Hematopoietic multipotent progenitor cell (in vitro differentiated cells): ENCODE measurements at regions not wholly inside any gene's neighbourhood (a gene's known extent, or its start where the extent isn't known, plus 50 kb on each side); places are given as distances from the start of the nearest gene placed in this dataset.
"Not testable (repeated sequence)": the region's sequence is repeated elsewhere in the genome, so short reads cannot be mapped to it uniquely, and the experiment has no call there.

Experiments used
- DNase-seq, 3 donors: peaks; one replicate each; pipeline ENCODE4 v3.0.0-alpha.2; 2011 to 2015; ENCODE audit warnings: low read depth in 2 of 3, low spot score in 2 of 3

DNA sequence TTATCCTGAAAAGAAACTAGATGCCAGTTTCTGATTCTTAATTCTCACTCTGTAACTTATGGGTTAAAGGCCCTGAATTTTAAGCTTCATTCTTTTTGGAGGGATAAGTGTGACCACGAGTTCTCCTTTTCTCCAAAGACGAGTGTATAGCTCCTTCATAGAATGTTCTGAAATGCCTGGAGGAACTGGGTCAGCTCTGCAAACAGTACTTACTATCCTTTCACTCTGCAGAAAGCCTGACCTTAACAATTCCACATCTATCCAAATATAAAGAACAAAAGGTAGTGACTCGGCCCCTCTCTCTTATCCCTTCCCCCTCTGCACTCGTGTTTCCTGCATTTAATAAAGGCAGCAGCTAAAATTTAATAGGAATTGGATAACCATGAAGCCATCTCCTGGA lies 150.5 kb downstream of the LYPLAL1 start:
- DNase-seq = no peak

DNA sequence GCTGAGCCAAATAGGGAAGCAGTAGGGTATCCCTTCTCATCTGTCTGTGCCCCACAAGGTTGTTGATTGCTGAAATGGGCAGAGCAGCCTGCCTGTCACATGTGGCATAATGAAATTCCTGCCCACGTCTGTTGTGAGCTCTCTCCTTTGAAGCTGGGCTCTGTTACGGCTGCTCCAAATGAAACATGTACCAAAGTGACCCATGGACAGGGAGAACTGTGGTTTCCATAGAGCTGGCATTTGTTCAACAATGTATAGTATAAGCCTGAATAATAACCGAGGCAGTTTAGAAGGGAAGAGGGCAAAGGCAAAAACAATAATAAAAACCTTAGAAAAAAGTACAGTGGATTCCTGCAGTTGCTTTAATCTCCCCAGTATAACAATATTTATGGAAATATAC lies 149.7 kb downstream of the LYPLAL1 start:
- DNase-seq = no peak

DNA sequence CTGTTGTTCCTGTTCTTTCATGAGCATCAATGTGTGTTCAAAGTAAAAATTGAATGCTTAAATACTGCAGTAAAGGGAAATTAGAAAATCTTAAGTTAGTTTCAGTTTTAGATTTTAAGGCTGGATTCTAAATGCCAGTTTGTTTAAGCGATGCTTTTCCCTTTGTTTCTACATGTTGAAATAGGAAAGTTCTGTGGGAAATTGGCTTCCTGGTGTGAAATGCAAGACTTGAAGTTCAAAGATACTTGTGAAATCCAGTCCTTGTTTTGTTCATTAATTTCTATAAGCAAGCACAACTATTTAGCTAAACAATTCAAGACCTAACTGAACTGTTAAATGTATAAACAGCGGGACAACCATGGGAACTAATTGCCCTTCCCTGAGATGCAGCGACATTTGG lies 149.1 kb downstream of the LYPLAL1 start:
- no peak for DNase-seq

DNA sequence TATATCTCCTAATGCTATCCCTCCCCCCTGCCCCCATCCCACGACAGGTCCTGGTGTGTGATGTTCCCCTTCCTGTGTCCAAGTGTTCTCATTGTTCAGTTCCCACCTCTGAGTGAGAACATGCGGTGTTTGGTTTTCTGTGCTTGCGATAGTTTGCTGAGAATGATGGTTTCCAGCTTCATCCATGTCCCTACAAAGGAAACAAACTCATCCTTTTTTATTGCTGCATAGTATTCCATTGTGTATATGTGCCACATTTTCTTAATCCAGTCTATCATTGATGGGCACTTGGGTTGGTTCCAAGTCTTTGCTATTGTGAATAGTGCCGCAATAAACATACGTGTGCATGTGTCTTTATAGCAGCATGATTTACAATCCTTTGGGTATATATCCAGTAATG lies 146.9 kb downstream of the LYPLAL1 start:
- not testable (repeated sequence) for DNase-seq

DNA sequence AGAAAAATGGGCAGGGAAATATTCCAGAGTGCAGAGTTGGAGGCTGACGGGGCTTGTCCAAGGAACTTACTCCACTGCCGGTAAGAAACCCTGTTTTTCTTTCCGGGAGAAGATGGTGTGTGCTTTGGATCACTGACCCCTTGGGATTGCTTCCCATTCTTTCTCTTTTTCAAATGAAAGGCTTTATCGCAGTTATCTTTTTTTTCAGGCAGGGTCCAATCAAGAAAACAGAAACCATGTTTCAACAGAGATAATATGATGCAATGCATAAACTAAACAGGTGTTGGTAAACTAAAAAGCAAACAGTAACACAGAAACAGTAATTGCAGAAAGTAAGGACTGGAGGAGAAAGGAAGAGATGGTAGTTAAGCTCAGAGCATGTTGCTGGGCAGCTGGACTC lies 145.1 kb downstream of the LYPLAL1 start:
- DNase-seq = no peak

DNA sequence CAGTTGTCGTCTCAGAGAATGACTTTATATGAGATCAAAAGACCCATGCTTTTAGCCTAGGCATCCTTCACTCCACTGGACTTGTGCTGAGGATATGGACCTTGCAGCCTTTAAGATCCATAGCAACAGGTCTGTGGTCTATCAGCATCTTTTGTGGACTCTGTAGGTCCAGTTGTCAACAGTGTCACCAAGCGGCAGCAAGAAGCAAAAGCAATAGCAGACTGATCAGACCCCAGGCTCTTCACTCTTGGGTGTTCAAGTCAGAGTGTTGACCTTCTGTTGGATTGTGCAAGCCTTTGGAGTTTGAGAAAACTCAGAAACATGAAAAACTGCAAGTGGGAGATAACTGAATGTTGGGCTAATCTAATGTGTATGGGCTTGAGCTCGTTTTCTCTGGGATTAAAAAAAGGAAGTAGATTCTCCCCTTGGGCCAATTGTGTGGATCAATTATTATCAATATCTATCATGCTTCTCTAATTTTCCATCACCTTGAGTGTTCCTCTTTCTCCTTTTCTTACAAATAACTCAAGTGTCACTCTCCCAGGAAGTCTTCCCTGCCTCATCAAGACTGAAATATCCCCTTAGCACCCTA lies 144.2 kb downstream of the LYPLAL1 start:
- DNase-seq = no peak

DNA sequence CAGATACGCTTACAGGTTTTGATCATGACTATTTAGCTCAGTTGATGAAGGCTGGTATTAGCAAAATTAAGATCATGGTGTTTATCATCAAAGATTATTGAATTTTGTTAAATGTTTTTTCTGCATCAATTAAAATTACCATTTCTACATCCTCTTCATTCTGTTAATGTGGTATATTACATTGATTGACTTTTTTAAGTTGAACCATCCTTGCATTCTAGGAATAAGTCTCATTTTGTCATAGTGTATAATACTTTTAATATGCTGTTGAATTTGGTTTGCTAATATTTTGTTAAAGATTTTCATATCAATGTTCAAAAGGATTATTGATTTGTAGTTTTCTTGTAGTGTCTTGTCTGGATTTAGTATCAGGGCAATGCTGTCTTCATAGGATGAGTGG lies 142.4 kb downstream of the LYPLAL1 start:
- DNase-seq = no peak

DNA sequence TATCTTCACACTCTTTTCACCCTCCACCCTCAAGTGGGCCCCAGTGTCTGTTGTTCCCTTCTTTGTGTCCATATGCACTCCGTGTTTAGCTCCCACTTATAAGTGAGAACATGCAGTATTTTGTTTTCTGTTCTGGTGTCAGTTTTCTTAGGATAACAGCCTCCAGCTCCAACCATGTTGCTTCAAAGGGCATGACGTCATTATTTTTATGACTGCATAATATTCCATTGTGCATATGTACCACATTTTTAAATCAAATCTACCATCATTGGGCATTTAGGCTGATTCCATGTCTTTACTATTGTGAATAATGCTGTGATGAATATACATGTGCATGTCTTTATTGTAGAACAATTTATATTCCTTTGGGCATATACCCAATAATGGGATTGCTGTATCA lies 140.3 kb downstream of the LYPLAL1 start:
- no peak for DNase-seq

DNA sequence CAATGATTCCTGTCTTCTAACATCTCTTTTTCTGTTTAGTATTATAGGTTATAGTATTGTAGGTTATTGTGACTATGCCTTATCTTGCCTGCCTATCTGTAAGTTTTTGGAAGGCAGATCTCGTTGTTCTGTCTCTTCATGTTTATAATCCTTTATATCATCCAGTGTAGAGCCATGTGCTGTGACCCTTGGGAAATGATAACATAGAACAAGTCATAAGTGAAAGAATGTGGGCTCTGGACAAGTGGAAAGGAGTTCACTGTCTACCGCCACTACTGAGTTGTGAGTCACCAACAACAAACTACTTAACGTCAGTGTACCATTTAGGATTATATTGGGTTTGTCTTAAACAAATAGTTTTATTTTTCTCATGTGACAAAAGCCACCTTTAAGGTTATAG lies 139.3 kb downstream of the LYPLAL1 start:
- no peak for DNase-seq

DNA sequence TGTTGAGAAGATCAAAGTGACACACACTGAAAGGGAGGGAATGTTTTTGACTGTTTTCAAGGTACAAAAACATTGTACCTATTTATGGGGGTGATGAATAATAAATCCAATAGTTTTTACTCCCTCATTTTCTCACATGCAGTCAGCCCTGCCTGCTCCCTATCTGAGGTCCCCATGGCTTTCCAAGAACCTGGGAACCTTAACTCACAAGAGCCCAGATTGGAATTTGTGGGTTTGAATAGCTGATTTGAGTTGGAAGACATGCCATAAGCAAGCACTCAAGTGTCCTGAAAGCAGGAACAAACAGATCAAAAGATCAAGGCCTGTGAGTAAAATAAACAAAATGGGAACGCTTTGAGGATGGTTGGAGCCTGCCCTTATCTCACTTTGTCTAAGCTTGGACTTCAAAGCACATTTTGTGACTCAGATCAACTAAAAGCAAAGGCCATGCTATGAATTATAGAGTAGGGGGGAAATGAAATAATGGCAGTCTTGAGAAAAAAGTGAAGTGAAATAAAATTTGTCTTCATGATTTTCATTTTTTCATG lies 136.6 kb downstream of the LYPLAL1 start:
- DNase-seq = no peak

DNA sequence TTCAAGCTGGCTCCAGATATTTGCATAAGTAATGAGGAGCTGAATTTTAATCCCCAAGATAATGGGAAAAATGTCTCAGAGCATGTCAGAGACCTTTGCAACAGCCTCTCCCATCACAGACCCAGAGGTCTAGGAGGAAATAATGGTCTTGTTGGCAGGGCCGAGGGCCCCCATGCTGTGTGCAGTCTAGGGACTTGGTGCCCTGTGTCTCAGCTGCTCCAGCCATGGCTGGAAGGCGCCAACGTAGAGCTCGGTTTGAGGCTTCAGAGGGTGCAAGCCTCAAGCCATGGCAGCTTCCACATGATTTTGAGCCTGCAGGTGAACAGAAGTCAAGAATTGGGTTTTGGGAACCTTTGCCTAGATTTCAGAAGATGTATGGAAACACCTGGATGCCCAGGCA lies 134.7 kb downstream of the LYPLAL1 start:
- no peak for DNase-seq

DNA sequence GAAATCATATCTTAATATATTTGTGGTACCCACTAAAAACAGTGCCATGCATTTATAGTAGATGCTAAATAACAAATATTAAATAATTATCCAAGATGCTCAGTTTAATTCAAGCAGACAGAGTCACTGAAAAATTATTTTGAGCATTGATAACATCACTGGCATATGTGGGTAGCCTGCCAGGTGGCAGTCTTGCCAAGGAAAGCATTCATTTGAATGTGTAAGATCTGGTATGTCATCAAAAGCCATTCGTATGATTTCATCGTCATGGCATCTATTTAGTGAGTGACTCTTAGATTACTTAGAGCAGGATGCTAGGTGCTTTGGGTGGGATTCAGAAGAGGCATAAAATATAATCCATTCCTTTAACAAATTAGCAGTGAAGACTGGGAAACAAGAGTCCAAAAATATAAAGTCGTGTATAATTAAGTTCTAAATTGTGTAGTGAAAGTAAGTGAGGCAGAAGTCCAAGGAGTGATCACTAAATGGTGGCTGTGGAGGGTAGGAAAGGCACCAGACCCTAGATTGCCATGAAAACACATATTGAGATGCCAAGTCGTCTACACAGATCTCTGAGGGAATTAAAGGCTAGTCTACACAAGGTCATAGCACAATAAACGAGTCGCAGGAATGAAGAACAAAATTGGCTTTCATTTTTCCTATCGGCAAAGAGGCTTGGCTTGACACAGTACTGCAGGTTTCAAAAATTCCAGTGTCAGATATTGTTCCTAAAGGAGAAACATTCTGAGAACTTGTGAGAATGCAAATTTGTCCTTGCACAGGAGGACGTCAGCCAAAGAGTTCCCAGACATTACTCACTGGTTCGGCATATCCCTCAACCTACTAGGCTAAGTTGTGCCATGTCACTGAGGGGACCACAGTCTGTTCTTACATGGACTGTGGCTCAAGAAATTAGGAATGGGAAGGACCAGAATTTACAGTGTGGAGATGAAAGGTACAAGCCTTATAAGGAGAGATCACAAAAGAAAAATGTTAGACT lies 130.8 kb downstream of the LYPLAL1 start:
- DNase-seq = no peak

DNA sequence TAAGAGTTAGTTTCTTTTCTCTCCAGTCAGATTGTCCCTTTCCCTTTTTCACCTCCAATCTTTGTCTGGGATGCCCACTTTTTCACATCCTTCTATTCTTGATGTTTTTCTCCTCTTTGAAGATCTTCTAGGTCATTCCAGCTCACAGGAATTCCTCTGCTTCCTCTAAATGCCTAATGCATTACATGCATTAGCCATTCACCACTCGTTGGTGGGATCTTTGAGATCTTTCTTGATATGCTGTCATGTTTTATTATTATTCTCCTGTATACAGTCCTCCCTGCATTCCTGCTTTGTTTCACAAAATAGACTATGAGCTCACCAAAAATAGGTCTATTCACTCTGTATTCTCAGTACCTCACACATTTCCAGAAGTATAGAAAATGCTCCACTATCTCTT lies 129.0 kb downstream of the LYPLAL1 start:
- DNase-seq = no peak

DNA sequence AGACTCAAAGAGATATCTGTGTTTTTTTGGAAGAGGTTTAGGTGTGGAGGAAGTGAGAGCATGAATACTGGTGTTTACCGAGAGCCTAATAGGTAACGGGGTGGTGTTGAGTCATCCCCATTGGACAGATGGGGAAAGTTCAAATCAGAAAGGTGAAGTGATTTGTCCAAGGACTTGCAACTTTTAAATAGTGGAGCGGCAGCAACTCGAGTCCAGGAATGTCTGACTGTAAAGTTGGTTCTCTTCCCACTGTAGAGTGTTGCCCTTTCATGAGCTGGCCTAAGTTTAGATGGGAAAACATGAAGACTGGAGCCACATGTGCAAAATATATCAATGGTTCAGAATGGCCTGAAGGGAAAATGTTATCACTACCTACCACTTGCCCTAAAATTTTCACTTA lies 125.7 kb downstream of the LYPLAL1 start:
- DNase-seq = no peak

DNA sequence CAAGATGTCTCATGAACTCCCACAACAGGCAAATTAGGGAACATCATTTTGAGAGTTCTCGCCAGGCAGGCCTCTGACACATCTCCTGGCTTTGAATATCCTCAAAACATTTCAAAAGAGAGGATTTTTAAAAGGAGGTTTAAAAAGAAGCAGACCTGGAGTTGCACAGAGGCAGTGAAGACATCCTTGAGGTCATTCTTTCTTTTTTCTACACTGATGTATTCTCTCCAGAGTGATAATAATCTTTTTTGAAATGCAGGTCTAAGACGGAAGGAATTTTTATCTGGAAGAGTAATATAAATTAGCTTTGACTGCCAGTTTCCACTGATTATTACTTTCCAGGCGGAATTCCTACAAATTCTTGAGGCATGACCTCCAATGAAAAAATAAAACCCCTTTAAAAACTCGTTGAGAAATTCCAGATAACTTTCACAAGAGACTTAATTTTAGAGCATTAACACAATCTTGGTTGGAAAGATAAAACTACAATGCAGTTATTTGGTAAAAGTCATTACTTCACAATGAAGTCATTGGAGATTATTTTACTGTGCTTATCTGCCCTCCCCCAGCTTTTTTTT lies 125.0 kb downstream of the LYPLAL1 start:
- no peak for DNase-seq

DNA sequence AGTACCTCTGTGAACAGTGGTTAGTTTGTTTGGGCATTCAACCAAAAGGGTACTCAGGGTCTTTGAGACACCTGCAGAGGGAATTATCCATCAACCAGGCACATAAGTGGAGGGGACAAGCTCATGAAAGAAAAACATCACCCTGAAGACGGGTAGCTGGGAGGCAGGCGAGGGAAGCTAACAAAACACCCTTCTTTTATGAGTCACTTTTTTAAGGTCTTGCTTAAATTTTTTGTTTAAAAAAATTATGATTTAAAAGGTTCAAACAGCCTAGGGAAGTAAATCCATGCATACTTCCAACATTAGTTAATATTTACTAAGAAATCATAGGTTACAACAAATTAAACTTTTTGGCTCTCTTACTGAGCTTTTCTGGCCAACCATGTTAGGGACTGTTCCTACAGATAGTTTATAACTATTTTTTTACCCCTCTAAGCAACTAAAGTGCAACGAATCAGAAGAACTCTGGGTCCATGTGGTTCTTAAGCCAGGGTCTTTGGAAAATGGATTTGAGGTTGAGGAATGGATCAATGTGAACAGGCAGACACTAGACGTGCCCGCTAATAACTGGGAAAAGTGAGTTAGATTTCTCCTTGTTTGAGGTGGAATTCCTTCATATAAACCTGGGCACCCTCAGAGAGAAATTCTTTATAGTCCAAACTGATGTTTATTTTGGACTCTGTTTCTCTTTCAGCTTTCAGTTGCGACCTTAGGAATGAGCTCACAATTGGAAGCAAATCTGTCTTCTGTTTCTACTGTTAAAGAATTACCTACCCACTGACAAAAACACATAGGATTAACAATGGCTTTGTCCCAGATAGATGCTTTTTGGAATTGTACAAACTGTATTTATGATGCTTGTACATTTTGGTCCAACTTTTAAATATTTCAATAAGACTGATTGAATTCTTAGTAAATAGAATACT lies 123.0 kb downstream of the LYPLAL1 start:
- DNase-seq = no peak

DNA sequence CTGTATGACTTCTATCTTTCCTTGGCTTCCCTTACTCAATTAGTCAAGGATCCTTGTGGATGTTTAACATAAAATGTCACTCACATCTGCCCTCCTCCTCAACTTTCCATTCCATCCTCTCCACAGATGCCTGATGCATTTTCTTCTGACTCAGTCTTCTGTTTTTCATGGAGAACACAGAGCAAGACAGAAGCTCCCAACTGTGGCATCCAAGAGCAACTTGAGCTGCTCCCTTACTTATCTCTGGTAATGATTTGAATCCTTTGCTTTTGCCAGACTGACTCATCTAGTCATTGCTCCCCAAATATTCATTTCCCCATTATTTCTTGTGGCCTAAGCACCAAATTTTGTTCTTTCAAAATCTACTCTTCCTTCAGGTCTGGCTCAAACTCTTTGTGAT lies 120.6 kb downstream of the LYPLAL1 start:
- no peak for DNase-seq

DNA sequence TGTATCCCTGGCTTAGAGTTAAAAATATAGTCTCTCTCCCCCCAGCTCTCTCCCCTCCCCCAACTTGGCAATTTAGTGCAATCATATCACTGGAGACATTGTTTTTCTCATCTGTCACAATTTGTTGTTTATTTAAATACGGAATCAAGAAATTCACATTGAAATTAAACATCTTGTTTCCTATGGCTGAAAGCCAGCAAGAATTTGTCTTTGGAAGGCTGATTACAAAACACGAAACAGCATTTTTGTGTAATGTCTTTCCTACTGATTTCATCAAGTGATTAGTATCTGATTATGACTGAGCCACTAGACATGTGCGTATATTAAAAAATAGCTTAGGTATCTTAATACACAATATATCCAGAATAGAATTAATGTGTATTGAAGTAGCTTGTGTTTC lies 119.7 kb downstream of the LYPLAL1 start:
- no peak for DNase-seq

DNA sequence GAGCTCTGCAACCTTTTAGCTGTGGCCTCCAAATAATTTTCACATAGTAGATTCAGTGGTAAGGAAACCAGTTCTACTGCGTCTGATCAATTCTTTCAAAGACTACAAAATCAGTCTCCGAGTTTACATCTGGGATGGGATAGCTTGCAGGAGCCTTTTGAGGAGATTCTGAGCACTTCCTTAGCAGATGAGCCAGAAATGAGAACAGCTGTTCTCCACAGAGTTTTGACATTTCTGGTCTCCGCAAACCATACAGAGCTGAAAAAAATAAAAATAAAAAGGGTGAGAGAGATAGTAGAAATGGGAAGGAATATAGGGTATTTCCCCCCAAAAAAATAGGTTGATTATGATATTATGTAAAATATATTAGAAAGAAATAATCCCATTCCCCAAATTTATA lies 119.3 kb downstream of the LYPLAL1 start:
- no peak for DNase-seq

DNA sequence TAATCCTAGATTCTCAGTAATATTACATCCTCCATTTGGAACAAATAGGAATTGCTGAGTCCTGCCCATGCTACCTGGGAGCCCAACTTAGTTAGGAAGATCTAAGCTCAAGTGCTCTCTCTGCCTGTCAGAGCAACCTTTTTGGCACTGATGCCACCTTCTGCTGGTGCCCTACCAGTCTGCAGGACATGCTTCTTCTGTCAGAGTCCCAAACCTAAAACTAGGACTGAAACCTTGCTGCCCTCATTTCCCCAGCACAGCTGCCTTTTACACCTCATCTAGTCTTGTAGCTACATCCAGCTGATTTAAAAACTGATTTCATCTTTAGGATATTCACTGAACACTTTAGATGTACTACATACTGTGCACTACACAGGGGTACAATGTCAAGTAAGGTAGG lies 118.7 kb downstream of the LYPLAL1 start:
- no peak for DNase-seq

DNA sequence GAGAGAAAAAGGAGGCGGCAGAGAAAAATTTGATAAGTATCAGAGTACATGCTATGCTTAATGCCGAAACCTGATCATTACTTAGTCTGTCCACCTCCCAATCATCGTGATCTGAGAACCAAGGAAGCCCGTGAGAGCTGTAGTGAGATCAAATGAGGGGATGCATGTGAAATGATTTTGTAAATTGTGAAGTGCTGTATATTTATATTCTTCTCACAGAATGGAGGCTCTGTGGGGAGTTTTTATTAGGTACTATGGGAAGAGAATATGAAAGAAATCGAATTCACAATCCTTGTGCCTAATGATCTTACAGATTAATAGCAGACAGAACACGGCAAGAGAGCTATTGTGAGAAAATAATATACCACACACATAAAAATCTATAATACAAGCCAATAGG lies 115.5 kb downstream of the LYPLAL1 start:
- DNase-seq = no peak
